Hematopoietic multipotent progenitor cell (in vitro differentiated cells): ENCODE measurements at regions not wholly inside any gene's neighbourhood (a gene's known extent, or its start where the extent isn't known, plus 50 kb on each side); places are given as distances from the start of the nearest gene placed in this dataset.

Source experiments
- DNase-seq, 3 donors: peaks; one replicate each; pipeline ENCODE4 v3.0.0-alpha.2; 2011 to 2015; ENCODE audit warnings: low read depth in 2 of 3, low spot score in 2 of 3

DNA sequence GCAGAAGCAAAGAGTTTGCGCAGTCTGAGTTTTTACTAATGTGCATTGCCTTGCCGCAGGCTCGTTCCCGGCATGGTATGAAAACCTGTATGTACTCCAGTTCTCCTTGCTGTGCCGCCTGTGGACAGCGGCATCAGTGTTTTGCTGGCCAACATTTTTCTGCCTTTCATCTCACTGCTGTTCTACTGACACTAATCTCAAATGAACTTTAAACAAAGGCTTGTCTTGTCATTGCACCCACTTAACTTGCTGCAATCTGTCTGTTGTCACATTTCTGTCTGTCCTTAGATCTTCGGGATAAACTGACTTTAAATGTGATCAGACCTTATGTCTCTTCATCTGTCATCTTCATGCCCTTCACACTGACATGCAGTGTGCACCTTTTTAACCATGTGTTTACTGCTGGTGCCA lies 71.7 kb upstream of the ZNRF2 start:
- DNase-seq = no peak

GRCh38 chr7:30213637-30214036 lies 70.8 kb upstream of the ZNRF2 start:
- no peak for DNase-seq

DNA sequence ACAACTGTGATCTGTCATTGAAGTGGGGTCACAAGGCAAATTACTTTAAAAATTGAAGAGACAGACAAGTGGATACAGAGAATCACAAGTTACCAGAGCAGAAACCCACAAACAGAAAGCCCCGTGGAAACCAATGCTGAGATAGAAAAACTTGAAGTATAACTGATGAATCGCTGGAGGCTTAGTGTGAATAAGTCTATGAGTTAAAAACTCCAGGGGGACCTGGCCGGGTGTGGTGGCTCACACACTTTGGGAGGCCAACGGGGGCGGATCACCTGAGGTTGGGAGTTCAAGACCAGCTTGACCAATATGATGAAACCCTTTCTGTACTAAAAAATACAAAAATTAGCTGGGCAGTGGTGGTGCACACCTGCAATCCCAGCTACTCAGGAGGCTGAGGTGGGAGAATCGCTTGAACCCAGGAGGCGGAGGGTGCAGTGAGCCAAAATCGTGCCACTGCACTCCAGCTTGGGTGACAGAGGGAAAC lies 69.7 kb upstream of the ZNRF2 start:
- no peak for DNase-seq

DNA sequence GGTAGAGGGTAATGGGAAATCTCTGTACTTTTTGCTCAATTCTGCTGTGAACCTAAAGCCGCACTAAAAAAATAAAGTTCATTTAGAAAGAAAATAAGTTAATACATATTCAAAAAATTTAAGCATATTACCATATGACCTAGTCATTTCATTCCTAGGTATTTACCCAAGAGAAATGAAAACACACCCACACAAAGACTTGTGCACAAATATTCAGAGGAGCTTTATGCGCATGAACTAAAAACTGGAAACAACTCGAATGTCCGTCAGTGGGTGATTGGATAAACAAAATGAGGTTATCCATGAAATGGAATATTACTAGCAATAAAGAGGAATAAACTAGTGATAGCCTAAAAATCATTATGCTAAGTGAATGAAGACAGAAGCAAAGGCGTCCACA lies 62.6 kb upstream of the ZNRF2 start:
- DNase-seq = no peak

DNA sequence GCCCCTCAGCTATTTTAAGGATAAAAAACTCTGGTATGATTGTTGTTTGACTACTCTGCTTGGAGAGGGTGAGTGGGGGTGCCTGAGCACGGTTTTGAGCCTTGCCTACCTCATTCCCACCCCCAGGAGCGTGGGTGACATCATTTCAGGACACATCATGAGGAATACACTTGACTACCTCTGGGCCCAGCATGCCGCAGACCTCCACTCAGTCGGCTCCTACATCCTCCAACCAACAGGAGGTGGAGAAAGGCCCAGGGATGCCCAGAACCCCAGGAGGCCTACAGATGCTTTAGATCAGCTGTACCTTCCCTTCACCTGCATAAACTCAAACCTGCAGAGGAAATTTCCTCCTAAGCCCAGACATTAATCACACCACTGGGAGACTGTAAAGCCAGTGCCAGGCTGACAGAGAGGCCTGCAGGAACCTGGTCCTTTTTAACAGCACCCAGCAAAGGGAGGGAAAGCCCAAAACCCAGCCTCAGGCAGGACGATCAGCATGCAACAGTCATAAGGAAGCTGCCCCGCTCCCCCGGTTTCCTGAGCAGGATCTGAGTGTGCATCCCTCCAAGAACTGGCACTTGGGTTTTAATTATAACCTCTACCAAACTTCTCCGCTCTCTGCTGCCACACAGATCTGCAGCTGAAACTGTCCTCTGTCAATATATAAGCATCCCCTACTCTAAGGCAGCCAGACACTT lies 61.7 kb upstream of the ZNRF2 start:
- DNase-seq = no peak

- peak in 1 of 3 donors; percentile 7 for DNase-seq
Measured at GRCh38 chr7:30223896-30224295, 60.5 kb upstream of the ZNRF2 start.

- peak in 1 of 3 donors; percentile 11 for DNase-seq
Measured at GRCh38 chr7:30224511-30225062, 59.8 kb upstream of the ZNRF2 start.

GRCh38 chr7:30225863-30226613 lies 58.4 kb upstream of the ZNRF2 start:
- DNase-seq = peak in 2 of 3 donors; percentile 93 to 96

DNA sequence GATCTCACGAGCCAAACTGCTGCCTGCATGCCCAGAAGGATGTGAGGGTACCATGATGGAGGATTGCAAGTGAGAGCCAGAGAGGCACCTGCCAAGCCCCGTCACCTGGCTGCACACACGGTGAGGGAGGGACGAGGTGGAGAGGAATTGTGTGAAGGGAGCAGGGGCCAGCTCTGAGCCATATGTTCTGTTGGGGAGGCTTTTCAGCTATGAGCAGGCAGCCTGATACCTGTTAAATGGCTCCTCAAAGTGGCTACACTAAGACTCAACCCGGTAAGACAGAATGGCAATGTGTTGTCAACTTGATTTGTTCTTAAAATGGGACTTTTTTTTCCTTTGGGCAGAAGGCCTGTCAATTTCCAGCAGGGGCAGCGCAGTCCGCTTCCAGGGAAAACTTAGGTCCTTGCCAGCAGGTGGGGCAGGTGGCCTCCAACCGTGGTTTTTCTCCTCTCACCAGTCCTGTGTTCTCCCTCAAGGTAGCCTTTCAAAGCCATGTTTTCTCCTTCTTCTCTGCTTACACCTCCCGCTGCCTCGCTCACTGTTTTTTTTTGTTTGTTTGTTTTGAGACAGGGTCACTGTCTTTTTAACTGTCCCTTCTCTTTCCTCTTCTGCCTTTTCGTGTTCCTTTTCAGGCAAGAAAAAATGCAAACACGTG lies 57.7 kb upstream of the ZNRF2 start:
- DNase-seq = no peak

DNA sequence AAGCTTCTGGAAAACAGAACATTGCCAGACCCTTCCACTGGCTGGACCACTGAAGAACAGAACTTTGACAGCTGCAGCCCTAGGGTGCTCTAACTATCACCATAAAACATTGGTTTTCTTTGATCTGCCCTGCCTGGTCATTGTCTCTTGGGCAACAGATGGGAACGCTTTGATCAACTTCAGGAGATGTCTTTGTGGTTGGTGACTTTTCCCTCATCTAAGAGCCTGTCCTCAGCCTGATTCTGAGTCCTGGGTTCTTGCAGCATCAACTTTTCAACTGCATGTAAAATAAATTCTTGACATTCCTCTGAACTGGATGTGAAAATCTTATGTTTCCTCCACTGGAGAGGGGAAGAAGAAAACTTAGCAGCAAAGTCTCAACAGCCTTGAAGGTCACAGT lies 53.1 kb upstream of the ZNRF2 start:
- no peak for DNase-seq

GRCh38 chr7:30232391-30232790 lies 52.0 kb upstream of the ZNRF2 start:
- DNase-seq = no peak
